HEK293 (cell line): ENCODE measurements at regions not wholly inside any gene's neighbourhood (a gene's known extent, or its start where the extent isn't known, plus 50 kb on each side); places are given as distances from the start of the nearest gene placed in this dataset.

ENCODE experiments used
- BCL11A ChIP-seq: fragments of 450-650 bp; formaldehyde crosslinking; IDR thresholded peaks from 2 replicates; pipeline ENCODE4 v1.5.1; 2016; ENCODE audit warnings: low read depth, missing biosample characterization, missing genetic modification characterization
- KLF16 ChIP-seq: fragments of 450-650 bp; formaldehyde crosslinking; IDR thresholded peaks from 2 replicates; pipeline ENCODE4 v1.5.1; 2017; ENCODE audit warnings: missing biosample characterization, missing genetic modification characterization
- MYNN ChIP-seq: fragments of 450-650 bp; formaldehyde crosslinking; IDR thresholded peaks from 2 replicates; pipeline ENCODE4 v1.5.1; 2016; ENCODE audit warnings: missing biosample characterization, missing genetic modification characterization, borderline replicate concordance
- PBX3 ChIP-seq: sonication (generic); formaldehyde crosslinking; IDR thresholded peaks from 2 replicates; pipeline ENCODE4 v1.8.1; 2022; ENCODE audit warnings: mild to moderate bottlenecking, moderate library complexity, missing genetic modification reagents
- PRDM4 ChIP-seq: fragments of 450-650 bp; formaldehyde crosslinking; IDR thresholded peaks from 2 replicates; pipeline ENCODE4 v1.5.1; 2017; ENCODE audit warnings: missing biosample characterization, missing genetic modification characterization
- REPIN1 ChIP-seq: fragments of 450-650 bp; formaldehyde crosslinking; IDR thresholded peaks from 2 replicates; pipeline ENCODE4 v1.5.1; 2017; ENCODE audit warnings: missing biosample characterization, missing genetic modification characterization, low read depth
- ZNF121 ChIP-seq: fragments of 450-650 bp; formaldehyde crosslinking; IDR thresholded peaks from 2 replicates; pipeline ENCODE4 v1.5.1; 2016; ENCODE audit warnings: missing biosample characterization, missing genetic modification characterization
- ZNF274 ChIP-seq, 2 experiments: fragments of 200-500 bp in 1 of 2; fragments of 450-650 bp in 1 of 2; sonication (Bioruptor generic) in 1 of 2; formaldehyde crosslinking in 1 of 2; IDR thresholded peaks; 2 replicates each; pipeline versions ENCODE4 v1.5.1 to v1.6.1; 2014 to 2016; ENCODE audit warnings: borderline replicate concordance in 1 of 2, inconsistent platforms in 1 of 2, low read length in 1 of 2, missing biosample characterization in 1 of 2, missing genetic modification characterization in 1 of 2
- TF ChIP-seq, protein P1 (sequence below): fragments of 450-650 bp; formaldehyde crosslinking; IDR thresholded peaks from 2 replicates; pipeline ENCODE4 v1.5.1; 2016; ENCODE audit warnings: missing biosample characterization, missing genetic modification characterization
- TF ChIP-seq, protein P2 (sequence below): fragments of 450-650 bp; formaldehyde crosslinking; IDR thresholded peaks from 2 replicates; pipeline ENCODE4 v1.5.1; 2016; ENCODE audit warnings: missing biosample characterization, missing genetic modification characterization
- TF ChIP-seq, protein P3 (sequence below): fragments of 450-650 bp; formaldehyde crosslinking; IDR thresholded peaks from 2 replicates; pipeline ENCODE4 v1.5.1; 2016; ENCODE audit warnings: missing biosample characterization, missing genetic modification characterization
- TF ChIP-seq, protein P4 (sequence below): fragments of 450-650 bp; formaldehyde crosslinking; IDR thresholded peaks from 2 replicates; pipeline ENCODE4 v1.5.1; 2016; ENCODE audit warnings: missing biosample characterization, missing genetic modification characterization

DNA sequence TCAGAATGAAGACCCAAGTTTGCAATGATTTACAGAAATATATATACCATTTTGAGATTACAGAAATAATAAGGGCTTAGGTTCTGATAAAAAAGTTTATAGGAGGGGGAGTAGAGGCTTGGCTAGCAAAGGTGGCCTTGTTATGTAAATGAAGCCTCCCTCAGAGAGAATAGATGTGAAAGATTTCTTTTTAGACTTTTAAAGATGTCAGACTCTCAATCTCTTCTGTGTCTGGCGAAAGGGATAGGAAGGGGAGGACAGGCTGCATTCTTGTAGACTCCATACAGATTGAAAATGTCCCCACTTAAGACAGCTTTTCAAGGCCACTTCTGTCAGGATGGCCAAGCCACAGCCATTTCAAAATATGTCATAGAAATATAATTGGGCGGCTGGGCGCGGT lies 63.1 kb upstream of the CLINT1 start:
- TF ChIP-seq PBX3 (CRISPR knock-in tag) (no peak), ZNF121 (tag by site-specific recombination) (no peak), ZNF274 (IDR thresholded peaks at IDR 0.05; ENCODE audit: low read length) (no peak), ZNF274 (tag by site-specific recombination; IDR thresholded peaks at IDR 0.05; ENCODE audit: borderline replicate concordance) (no peak), REPIN1 (tag by site-specific recombination) (no peak), PRDM4 (tag by site-specific recombination) (no peak), BCL11A (no peak), MYNN (tag by site-specific recombination) (no peak), KLF16 (tag by site-specific recombination) (no peak)
- TF ChIP-seq, protein P1, sequence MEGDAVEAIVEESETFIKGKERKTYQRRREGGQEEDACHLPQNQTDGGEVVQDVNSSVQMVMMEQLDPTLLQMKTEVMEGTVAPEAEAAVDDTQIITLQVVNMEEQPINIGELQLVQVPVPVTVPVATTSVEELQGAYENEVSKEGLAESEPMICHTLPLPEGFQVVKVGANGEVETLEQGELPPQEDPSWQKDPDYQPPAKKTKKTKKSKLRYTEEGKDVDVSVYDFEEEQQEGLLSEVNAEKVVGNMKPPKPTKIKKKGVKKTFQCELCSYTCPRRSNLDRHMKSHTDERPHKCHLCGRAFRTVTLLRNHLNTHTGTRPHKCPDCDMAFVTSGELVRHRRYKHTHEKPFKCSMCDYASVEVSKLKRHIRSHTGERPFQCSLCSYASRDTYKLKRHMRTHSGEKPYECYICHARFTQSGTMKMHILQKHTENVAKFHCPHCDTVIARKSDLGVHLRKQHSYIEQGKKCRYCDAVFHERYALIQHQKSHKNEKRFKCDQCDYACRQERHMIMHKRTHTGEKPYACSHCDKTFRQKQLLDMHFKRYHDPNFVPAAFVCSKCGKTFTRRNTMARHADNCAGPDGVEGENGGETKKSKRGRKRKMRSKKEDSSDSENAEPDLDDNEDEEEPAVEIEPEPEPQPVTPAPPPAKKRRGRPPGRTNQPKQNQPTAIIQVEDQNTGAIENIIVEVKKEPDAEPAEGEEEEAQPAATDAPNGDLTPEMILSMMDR = no peak
- TF ChIP-seq, protein P2, sequence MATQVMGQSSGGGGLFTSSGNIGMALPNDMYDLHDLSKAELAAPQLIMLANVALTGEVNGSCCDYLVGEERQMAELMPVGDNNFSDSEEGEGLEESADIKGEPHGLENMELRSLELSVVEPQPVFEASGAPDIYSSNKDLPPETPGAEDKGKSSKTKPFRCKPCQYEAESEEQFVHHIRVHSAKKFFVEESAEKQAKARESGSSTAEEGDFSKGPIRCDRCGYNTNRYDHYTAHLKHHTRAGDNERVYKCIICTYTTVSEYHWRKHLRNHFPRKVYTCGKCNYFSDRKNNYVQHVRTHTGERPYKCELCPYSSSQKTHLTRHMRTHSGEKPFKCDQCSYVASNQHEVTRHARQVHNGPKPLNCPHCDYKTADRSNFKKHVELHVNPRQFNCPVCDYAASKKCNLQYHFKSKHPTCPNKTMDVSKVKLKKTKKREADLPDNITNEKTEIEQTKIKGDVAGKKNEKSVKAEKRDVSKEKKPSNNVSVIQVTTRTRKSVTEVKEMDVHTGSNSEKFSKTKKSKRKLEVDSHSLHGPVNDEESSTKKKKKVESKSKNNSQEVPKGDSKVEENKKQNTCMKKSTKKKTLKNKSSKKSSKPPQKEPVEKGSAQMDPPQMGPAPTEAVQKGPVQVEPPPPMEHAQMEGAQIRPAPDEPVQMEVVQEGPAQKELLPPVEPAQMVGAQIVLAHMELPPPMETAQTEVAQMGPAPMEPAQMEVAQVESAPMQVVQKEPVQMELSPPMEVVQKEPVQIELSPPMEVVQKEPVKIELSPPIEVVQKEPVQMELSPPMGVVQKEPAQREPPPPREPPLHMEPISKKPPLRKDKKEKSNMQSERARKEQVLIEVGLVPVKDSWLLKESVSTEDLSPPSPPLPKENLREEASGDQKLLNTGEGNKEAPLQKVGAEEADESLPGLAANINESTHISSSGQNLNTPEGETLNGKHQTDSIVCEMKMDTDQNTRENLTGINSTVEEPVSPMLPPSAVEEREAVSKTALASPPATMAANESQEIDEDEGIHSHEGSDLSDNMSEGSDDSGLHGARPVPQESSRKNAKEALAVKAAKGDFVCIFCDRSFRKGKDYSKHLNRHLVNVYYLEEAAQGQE (tag by site-specific recombination) = no peak
- TF ChIP-seq, protein P3, sequence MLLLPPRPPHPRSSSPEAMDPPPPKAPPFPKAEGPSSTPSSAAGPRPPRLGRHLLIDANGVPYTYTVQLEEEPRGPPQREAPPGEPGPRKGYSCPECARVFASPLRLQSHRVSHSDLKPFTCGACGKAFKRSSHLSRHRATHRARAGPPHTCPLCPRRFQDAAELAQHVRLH (tag by site-specific recombination) = no peak
- TF ChIP-seq, protein P4, sequence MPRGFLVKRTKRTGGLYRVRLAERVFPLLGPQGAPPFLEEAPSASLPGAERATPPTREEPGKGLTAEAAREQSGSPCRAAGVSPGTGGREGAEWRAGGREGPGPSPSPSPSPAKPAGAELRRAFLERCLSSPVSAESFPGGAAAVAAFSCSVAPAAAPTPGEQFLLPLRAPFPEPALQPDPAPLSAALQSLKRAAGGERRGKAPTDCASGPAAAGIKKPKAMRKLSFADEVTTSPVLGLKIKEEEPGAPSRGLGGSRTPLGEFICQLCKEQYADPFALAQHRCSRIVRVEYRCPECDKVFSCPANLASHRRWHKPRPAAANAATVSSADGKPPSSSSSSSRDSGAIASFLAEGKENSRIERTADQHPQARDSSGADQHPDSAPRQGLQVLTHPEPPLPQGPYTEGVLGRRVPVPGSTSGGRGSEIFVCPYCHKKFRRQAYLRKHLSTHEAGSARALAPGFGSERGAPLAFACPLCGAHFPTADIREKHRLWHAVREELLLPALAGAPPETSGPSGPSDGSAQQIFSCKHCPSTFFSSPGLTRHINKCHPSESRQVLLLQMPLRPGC (tag by site-specific recombination) = no peak
